HUES64 (cell line): ENCODE measurements at regions not wholly inside any gene's neighbourhood (a gene's known extent, or its start where the extent isn't known, plus 50 kb on each side); places are given as distances from the start of the nearest gene placed in this dataset.
A peak's percentile ranks its signal among the peaks of the same experiment; 100 is the strongest.

Experiments used
- H3K27ac ChIP-seq: 2 replicates; pipeline ENCODE4 v1.7.0; 2013; ENCODE audit warnings: low read depth, low read length, inconsistent platforms
- H3K27me3 ChIP-seq: 2 replicates; pipeline ENCODE4 v1.6.1; 2013; ENCODE audit warnings: mild to moderate bottlenecking, low read length; ENCODE audit not compliant: insufficient read depth
- H3K36me3 ChIP-seq: 2 replicates; pipeline ENCODE4 v1.6.1; 2013; ENCODE audit warnings: mild to moderate bottlenecking, low read length; ENCODE audit not compliant: insufficient read depth
- H3K4me1 ChIP-seq: 2 replicates; pipeline ENCODE4 v1.6.1; 2013; ENCODE audit warnings: mild to moderate bottlenecking, low read length, moderate library complexity; ENCODE audit not compliant: insufficient read depth
- H3K4me3 ChIP-seq: 2 replicates; pipeline ENCODE4 v1.5.1; 2013; ENCODE audit warnings: mild to moderate bottlenecking, low read length, moderate library complexity
- H3K9ac ChIP-seq: 2 replicates; pipeline ENCODE4 v1.6.1; 2013; ENCODE audit warnings: mild to moderate bottlenecking, low read depth, low read length
- H3K9me3 ChIP-seq: 2 replicates; pipeline ENCODE4 v1.6.1; 2013; ENCODE audit warnings: low read depth, low read length; ENCODE audit not compliant: insufficient read depth
- WGBS: fragments of 150-250, 120-280 bp; methylation state at CpG from one replicate; pipeline ENCODE4 v1.1.7; 2013; ENCODE audit warnings: missing lambda C conversion rate; 5-methylcytosine and 5-hydroxymethylcytosine counted together

DNA sequence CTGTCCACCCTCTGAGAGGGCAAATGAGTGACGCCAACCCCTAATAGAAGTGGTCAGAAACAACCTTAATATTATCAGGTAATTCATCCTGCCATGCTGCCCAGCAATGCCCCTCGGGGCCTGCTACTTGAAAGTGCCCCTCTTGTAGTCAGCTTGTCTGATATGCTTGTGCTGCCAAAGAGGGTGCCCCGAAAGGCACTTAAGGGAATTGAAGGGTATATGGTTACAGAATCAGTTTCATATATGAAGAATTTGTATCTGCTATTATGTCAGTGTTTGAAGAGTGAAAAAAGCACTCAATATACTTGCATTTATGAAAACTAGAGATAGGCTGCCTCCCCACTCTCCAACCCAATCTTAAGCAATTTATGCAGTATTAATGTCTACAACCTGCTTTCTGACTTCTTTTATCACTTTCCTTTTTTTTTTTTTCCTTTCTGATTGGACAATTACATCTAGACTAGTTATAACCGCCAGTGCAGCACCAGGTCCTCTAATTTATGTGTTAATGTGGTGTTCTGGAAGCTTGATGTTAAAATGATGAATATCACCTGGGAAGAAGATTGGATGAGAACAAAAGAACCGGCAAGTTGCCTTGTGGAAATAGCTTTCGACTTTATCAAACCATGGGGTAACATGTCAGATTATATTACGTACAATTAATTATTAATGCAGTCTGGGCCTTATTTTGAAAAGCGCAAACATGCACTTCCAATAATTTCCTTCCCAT lies 646.9 kb upstream of the ACVR2A start:
- Histone ChIP-seq H3K9ac (no peak overlapping the region), H3K4me3 (no peak overlapping the region), H3K36me3 (no peaks in the 10 kb centered on the region), H3K9me3 (no peaks in the 10 kb centered on the region), H3K27me3 (no peaks in the 10 kb centered on the region), H3K27ac (no peak overlapping the region), H3K4me1 (peaks cover 39% of the 10 kb centered on the region)
- WGBS, result 97% methylated on average over 8 of the region's 8 CpGs

DNA sequence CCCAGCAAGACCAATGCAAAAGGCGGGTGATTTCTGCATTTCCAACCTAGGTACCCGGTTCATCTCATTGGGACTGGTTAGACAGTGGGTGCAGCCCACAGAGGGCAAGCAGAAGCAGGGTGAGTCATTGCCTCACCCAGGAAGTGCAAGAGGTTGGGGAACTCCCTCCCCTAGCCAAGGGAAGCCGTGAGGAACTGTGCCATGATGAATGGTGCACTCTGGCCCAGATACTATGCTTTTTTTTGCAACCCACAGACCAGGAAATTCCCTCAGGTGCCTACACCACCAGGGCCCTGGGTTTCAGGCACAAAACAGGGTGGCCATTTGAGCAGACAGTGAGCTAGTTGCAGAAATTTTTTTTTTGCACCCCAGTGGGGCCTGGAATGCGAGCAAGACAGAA lies 662.6 kb upstream of the ACVR2A start:
- no peaks in the 10 kb centered on the region for H3K4me1 ChIP-seq
- peaks cover 11% of the 10 kb centered on the region for H3K9me3 ChIP-seq
- 94% methylated on average over 4 of the region's 4 CpGs for WGBS
- H3K27ac ChIP-seq, result no peak overlapping the region
- H3K36me3 ChIP-seq, result no peaks in the 10 kb centered on the region
- H3K9ac ChIP-seq, result no peak overlapping the region
- no peaks in the 10 kb centered on the region for H3K27me3 ChIP-seq
- H3K4me3 ChIP-seq, result no peak overlapping the region

DNA sequence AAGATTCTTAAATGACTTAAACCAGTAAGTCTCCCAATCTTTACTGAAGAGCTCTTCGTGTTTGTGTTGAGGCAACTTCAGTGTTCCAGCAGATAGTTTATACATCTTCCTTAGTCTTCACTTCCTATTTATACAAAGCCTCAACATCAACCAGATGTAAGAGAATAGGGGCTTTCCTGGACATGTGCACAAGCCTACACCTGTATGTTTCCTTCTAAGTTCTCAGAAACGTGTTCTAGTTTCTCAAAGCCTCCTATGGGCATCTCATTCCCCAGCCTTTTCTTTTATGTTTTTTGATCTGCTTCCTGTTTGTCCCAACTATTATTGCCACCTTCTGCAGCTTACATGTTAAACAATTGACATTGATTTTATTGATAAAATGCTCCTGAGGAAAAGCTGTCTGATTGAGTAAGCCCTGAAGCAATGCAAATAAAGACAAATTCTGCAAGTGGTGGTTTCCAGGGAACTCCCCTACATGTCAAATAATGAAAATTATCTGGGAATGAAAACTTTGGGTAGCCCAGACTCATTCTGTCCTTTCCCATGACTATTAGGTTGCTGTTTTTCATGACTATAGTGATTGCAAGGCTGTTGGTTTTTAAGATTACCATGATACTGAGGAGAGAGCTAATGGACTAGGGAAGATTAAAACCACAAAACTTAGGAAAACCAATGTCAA lies 663.3 kb upstream of the ACVR2A start:
- Histone ChIP-seq H3K4me3 (no peak overlapping the region), H3K36me3 (no peaks in the 10 kb centered on the region), H3K27ac (no peak overlapping the region), H3K4me1 (no peaks in the 10 kb centered on the region), H3K9me3 (peaks cover 11% of the 10 kb centered on the region), H3K9ac (no peak overlapping the region), H3K27me3 (no peaks in the 10 kb centered on the region)
- WGBS, result 92% methylated on average over 2 of the region's 2 CpGs

DNA sequence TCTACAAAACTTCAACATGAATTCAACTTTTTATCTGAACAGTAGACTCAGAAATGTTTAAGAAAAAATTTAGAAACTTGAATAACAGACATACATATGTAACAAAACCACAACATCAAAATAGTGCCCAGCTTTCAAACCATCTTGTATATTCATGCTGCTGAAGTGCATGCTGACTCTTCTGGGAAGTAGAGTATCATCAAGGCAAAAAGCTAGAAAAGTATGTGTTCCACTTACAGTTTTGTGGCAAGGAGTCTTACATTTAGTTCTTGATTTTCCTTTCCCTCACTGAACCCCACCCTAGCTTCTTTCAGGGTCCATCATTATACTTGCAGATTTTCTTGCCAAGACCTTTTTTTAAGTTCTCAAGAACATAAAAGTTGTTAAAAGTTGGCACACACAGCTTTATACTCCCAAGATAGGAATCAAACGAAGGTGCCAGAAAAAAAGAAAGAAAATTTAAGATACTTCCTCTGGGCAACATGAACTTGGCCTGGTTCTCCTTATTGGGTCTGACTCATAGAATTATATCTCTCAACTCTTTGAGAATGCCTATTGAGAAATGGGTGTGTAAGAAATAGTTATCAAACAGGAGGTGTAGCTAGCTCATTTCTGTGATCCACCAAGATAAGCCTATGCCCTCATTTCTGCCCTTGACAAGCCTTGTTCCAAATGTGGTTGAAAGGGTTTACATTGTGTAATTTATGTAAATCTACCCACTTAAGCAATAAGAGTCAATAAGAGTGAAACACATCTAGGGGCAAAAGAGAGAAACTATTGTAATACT lies 667.6 kb upstream of the ACVR2A start:
- Histone ChIP-seq H3K27ac (no peak overlapping the region), H3K36me3 (no peaks in the 10 kb centered on the region), H3K4me1 (peaks cover 20% of the 10 kb centered on the region), H3K27me3 (no peaks in the 10 kb centered on the region), H3K4me3 (no peak overlapping the region), H3K9me3 (peaks cover 11% of the 10 kb centered on the region), H3K9ac (no peak overlapping the region)
- 93% methylated on average over 1 of the region's 1 CpG for WGBS

DNA sequence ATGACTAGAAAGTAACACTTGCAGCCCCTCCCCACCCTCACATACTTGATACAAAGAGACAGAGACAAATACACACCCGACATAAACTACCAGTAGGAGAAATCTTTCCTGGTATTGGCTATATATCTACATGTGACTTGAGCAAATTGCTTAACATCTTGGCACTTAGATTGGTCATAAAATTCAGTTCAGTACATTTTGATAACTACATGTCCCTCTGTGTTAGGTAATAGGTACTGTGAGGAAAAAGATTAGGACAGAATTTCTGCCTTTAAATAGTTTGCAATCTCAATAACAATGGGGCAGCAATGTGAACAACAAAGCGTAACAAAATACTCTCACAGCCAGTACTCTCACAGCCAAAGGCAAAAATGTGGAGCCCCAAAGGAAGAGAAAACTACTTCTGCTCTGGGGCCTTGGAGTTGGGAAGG lies 670.0 kb upstream of the ACVR2A start:
- WGBS, result 40% methylated on average over 1 of the region's 2 CpGs
- peaks cover 20% of the 10 kb centered on the region for H3K4me1 ChIP-seq
- H3K36me3 ChIP-seq, result no peaks in the 10 kb centered on the region
- H3K27ac ChIP-seq, result peak overlapping the region; percentile 56; the same call in 1 of the 2 replicates
- H3K27me3 ChIP-seq, result no peaks in the 10 kb centered on the region
- no peak overlapping the region for H3K9ac ChIP-seq
- 0 out of 2 replicates have a peak overlapping the region, but pooled peaks have one; percentile 12 for H3K4me3 ChIP-seq
- H3K9me3 ChIP-seq, result peaks cover 9% of the 10 kb centered on the region

DNA sequence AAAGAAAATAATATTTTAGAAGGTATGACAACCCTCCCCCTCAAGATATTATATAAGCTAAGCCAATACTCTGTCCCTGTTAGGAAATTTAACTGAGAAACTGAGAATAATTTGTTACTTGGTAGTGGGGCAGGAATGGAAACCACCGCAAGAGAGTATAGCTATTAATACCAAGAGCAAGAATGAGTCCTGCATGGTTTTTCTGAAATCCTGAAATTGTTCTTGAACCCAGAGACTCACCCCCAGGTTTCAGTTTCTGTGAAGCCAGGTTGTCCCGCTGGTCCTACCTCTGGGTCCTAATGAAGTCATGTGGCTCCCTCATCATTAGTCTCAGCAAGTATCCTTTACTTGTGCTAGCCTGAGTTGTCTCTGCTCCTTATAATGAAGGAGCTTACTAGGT lies 671.0 kb upstream of the ACVR2A start:
- Histone ChIP-seq H3K36me3 (no peaks in the 10 kb centered on the region), H3K9ac (no peak overlapping the region), H3K4me3 (no peak overlapping the region), H3K27me3 (no peaks in the 10 kb centered on the region), H3K9me3 (peaks cover 9% of the 10 kb centered on the region), H3K4me1 (peaks cover 20% of the 10 kb centered on the region), H3K27ac (no peak overlapping the region)
- WGBS, result 96% methylated on average over 2 of the region's 2 CpGs

DNA sequence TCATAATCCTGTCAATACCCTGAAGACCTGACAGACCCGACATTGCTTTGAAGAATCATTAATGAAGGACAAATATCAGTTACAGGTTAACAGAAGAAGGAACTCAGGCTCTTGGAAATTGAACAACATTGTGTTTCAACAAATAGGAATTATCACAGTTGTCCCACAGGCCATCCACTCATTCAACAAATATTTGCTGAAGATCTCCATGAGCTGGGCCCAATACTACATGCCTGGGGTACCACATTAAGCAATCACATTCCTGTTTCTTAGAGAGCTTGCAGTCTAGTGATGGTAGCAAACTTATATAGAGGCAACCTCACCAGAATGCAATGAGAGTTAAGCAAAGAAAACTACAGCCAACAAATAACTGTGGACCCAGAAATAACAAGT lies 671.6 kb upstream of the ACVR2A start:
- Histone ChIP-seq H3K9me3 (peaks cover 4% of the 10 kb centered on the region; the same call in 1 of the 2 replicates), H3K4me1 (peaks cover 20% of the 10 kb centered on the region), H3K27me3 (no peaks in the 10 kb centered on the region), H3K36me3 (no peaks in the 10 kb centered on the region), H3K27ac (no peak overlapping the region), H3K9ac (no peak overlapping the region), H3K4me3 (no peak overlapping the region)
- WGBS, result 100% methylated on average over 1 of the region's 1 CpG

DNA sequence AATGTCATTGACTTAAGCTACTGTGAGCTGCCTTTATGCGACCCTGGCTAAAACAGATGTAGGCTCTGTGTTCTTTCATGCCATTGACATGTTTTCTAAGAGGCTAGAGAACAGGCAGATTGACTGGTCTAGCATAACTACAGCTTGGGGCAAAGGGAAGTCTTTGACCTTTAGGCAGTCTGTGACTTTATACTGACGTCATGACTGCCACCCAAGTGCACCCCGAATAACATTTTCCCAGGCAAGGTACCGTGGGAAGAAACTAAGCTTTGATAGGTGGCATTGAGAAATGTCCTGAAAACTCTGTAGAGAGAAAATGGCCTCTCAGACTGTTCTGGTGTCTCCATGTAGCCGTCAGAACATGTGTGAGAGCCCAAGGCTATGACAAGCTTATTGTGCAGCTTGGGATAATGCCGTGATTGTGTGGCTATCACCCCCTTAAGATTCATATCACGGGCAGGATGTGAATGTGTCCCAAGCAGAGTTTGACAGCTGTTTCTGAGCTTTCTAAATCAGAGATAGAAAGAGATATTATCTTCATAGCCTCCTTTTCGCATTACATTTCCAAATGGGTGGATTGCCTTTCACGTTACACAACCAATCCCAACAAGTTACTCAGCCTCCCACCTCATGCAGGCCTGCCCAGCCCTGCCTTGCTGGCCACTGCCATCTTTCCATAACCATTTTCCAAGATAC lies 672.2 kb upstream of the ACVR2A start:
- no peaks in the 10 kb centered on the region for H3K27me3 ChIP-seq
- H3K4me1 ChIP-seq, result peaks cover 20% of the 10 kb centered on the region
- H3K9me3 ChIP-seq, result no peaks in the 10 kb centered on the region; the same call in 1 of the 2 replicates
- WGBS, result 94% methylated on average over 9 of the region's 9 CpGs
- no peaks in the 10 kb centered on the region for H3K36me3 ChIP-seq
- no peak overlapping the region for H3K27ac ChIP-seq
- H3K4me3 ChIP-seq, result no peak overlapping the region
- no peak overlapping the region for H3K9ac ChIP-seq

DNA sequence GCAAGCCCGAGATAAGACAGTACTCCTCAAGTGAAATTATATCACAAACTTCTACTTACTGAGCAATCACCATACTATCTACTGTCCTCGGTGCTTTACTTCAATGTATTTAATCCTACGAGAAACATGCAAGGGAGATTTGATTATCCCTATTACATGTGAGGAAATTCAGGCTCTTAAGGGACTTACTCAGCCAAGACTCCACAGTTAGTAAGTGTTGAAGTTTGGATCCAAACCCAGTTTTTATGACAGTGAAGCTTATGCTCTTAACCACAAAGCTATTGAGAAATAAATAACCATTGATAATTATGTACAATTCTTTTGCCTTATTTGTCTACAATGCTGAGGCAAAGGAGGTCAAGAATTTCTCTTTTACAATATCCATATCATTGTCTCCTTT lies 672.9 kb upstream of the ACVR2A start:
- H3K36me3 ChIP-seq, result no peaks in the 10 kb centered on the region
- no peak overlapping the region for H3K9ac ChIP-seq
- no peak overlapping the region for H3K4me3 ChIP-seq
- no peaks in the 10 kb centered on the region for H3K27me3 ChIP-seq
- WGBS, result 86% methylated on average over 3 of the region's 3 CpGs
- no peak overlapping the region for H3K27ac ChIP-seq
- no peaks in the 10 kb centered on the region for H3K9me3 ChIP-seq
- peaks cover 20% of the 10 kb centered on the region for H3K4me1 ChIP-seq

DNA sequence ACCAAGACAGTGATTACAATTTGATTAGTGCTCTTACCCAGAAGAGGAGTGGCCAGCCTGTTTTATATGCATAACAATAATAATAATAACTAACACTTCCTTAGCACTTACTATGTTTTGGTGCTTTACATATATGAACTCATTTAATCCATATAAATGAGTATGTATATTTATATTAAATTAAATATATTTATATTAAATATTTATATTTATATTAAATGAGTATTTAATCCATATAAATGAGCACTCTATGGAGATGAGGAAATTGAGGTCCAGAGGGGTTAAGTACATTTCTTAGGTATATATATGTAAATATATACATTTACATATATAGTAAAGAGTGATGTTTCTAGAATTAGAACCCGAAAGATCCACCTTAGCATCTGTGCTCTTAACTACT lies 673.9 kb upstream of the ACVR2A start:
- no peak overlapping the region for H3K4me3 ChIP-seq
- no CpG with 5 or more reads among the region's 1 CpG for WGBS

More for the DNA sequence above, 673.9 kb upstream of the ACVR2A start:
- Histone ChIP-seq H3K36me3 (no peaks in the 10 kb centered on the region), H3K27me3 (no peaks in the 10 kb centered on the region), H3K4me1 (peaks cover 15% of the 10 kb centered on the region), H3K9ac (no peak overlapping the region), H3K9me3 (no peaks in the 10 kb centered on the region), H3K27ac (no peak overlapping the region)
